Fibroblast of the aortic adventitia (primary cell): ENCODE measurements at regions not wholly inside any gene's neighbourhood (a gene's known extent, or its start where the extent isn't known, plus 50 kb on each side); places are given as distances from the start of the nearest gene placed in this dataset.

Experiments
- DNase-seq: peaks from one replicate; pipeline ENCODE4 v3.0.0-alpha.2; 2010; ENCODE audit warnings: low read depth
- H3K4me3 ChIP-seq: 2 replicates; pipeline ENCODE4 v1.5.1; 2011; ENCODE audit warnings: low read depth, mild to moderate bottlenecking, control low read depth, low read length, moderate library complexity
- TF ChIP-seq, protein P1 (sequence below): IDR thresholded peaks from 2 replicates; pipeline ENCODE4 v1.5.1; 2011; ENCODE audit warnings: mild to moderate bottlenecking, low read length, control low read depth, inconsistent platforms; ENCODE audit not compliant: insufficient read depth

DNA sequence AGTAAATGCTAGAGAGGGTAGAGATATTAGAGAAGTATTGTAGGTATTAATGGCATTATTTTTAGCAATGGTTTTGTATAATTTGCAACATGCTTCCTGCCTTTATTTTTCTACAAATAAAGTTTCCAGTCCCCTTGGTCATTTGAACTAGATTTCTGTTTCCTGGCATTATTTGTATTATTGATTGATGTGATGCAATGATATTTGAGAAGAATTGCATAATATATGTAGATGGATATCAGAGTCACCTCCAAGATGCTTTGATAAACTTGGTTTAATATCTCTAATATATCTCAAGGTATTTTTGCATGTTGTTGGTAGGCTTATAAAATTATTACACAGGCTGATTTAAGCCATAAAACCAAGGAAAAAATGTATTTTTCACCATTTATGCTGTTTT, 1054.5 kb downstream of the SLITRK1 start:
- TF ChIP-seq, protein P1, sequence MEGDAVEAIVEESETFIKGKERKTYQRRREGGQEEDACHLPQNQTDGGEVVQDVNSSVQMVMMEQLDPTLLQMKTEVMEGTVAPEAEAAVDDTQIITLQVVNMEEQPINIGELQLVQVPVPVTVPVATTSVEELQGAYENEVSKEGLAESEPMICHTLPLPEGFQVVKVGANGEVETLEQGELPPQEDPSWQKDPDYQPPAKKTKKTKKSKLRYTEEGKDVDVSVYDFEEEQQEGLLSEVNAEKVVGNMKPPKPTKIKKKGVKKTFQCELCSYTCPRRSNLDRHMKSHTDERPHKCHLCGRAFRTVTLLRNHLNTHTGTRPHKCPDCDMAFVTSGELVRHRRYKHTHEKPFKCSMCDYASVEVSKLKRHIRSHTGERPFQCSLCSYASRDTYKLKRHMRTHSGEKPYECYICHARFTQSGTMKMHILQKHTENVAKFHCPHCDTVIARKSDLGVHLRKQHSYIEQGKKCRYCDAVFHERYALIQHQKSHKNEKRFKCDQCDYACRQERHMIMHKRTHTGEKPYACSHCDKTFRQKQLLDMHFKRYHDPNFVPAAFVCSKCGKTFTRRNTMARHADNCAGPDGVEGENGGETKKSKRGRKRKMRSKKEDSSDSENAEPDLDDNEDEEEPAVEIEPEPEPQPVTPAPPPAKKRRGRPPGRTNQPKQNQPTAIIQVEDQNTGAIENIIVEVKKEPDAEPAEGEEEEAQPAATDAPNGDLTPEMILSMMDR: no peak
- no peak for DNase-seq
- no peak overlapping the region for H3K4me3 ChIP-seq

DNA sequence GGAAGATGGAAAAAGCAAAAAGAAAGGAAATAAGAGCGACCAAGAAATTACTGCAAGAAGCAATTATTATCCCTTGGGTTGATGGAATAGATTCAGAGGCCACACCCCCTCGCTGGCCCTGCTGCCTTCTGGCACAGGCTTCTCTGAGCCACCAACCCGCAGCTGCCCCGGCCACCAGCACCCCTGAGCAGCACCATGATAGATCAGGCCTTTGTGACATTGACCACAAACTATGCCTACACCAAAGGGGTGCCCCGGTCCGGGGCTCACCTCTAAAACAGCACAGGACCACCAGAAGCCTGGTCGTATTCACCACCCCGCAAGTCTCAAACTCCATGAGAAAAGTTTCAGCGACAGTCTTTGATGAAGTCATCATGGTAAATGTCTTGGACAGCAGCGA, 1059.3 kb downstream of the SLITRK1 start:
- DNase-seq: no peak
- H3K4me3 ChIP-seq: no peak overlapping the region
- TF ChIP-seq, protein P1: no peak

DNA sequence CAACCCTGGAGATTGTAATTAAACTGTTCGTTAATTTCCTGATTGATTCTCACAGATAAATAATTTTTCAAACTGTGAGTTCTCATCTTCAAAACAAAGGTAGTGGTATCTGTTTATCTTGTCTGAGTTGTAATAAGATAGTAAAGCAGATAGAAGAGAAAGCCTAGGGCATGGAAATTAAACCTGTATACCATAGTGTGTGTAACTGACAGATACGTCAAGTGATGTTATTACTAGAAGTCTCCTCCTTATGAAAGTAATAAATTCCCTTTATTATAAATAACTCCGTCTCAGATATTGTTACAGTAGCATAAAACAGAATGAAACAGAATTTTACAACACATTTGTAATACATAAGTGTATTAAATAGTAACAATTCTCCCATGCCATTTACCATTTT, 1065.1 kb downstream of the SLITRK1 start:
- H3K4me3 ChIP-seq: no peak overlapping the region
- DNase-seq: no peak
- TF ChIP-seq, protein P1: no peak

DNA sequence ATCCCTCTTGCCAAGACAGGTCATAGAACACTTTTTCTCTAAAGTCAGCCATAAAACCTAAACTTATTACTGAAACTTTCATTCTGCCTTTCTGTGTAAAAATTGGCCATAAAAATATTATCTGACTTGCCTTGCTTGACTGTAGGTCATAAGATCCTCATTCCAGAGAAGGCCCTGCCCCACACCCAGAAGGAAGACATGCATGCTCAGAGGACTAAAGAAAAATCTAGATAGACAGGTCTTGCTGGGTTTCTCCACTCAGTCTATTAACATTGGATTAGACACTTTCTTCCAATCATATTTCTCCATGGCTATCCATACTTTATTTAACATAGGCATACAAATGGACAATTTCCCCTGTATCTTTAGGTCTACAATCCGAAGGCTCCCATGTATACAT, 1066.5 kb downstream of the SLITRK1 start:
- no peak for DNase-seq
- TF ChIP-seq, protein P1: no peak

DNA sequence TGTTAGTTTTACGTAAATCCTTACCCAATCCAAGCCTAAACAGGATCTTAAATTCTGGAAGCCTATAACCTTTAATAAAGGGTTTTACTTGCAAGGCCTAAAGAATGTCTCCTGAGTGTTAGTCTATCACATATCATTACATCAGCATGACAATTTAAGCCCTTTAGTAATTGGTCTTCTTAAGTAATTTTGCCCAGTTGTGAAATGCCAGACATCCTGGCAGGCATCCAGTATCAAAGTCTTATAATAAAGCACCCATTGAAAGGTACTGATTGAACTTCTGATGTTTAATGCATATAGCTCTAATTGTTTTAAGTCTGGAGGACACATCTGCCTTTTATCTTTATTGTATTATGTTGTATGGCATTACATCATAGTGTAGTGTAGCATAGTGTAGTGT, 1078.9 kb downstream of the SLITRK1 start:
- DNase-seq: peak; percentile 7
- TF ChIP-seq, protein P1: no peak
- H3K4me3 ChIP-seq: no peak overlapping the region

More for the DNA sequence above, 1066.5 kb downstream of the SLITRK1 start:
- H3K4me3 ChIP-seq: no peak overlapping the region

DNA sequence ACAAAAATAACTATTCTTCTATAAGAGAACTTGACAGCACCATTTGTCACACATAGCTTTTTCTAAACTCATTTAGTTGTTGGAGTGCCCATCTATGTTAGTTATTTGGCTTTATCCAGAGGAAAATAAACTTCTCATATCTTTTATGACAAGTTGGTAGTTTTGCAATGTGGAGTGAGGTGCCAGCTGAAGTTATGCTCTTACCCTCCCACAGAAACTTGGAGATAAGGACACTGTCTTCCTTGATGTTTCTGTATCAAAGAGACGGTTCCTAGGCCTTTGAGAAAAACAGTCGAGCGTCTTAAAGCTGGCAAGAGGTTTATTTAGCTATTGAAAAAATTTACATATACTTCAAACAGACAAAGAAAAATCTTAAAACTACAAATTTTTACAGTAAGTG, 1079.7 kb downstream of the SLITRK1 start:
- H3K4me3 ChIP-seq: no peak overlapping the region
- DNase-seq: no peak
- TF ChIP-seq, protein P1: no peak

DNA sequence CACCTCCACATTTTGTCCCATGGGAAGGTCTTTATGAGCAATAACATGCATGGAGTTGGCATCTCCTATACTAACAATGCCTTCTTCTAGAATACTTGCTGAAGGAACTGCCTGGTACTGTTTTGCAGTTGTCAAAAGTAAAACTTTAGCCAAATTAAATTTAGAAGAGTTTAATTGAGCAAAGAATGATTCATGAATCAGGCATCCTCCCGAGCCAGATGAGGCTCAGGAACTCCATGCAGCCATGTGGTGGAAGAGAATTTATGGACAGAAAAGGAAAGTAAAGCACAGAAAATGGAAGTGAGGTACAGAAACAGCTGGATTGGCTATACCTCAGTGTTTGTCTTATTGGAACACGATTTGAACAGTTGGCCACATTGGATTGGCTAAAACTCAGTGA, 1081.9 kb downstream of the SLITRK1 start:
- no peak for DNase-seq
- TF ChIP-seq, protein P1: no peak
- no peak overlapping the region for H3K4me3 ChIP-seq
